Neural cell (in vitro differentiated cells): ENCODE measurements at regions not wholly inside any gene's neighbourhood (a gene's known extent, or its start where the extent isn't known, plus 50 kb on each side); places are given as distances from the start of the nearest gene placed in this dataset.

Source experiments
- H2AFZ ChIP-seq: fragments of 200-600, 300-800 bp; sonication (generic), shearing (Covaris generic); 2 replicates; pipeline ENCODE4 v1.6.0; 2014; ENCODE audit warnings: low read depth, mild to moderate bottlenecking, antibody characterized with exemption, low read length, moderate library complexity
- H3F3A ChIP-seq: fragments of 200-600 bp; shearing (Covaris generic); 2 replicates; pipeline ENCODE4 v1.6.1; 2016; ENCODE audit warnings: mild to moderate bottlenecking, moderate library complexity, mixed read lengths, antibody characterized with exemption, low read length; ENCODE audit not compliant: insufficient read depth, poor library complexity, severe bottlenecking
- H3K27ac ChIP-seq: fragments of 200-600, 300-800 bp; sonication (generic), shearing (Covaris generic); 2 replicates; pipeline ENCODE4 v1.5.1; 2014; ENCODE audit warnings: mild to moderate bottlenecking, low read length, moderate library complexity
- H3K27me3 ChIP-seq: fragments of 300-800, 200-600 bp; sonication (generic), shearing (Covaris generic); 2 replicates; pipeline ENCODE4 v1.6.0; 2014; ENCODE audit warnings: mild to moderate bottlenecking, low read depth, low read length, moderate library complexity; ENCODE audit not compliant: insufficient read depth
- H3K36me3 ChIP-seq: fragments of 300-800, 200-600 bp; sonication (generic), shearing (Covaris generic); 2 replicates; pipeline ENCODE4 v1.5.1; 2014; ENCODE audit warnings: mild to moderate bottlenecking, antibody characterized with exemption, low read length, moderate library complexity; ENCODE audit not compliant: insufficient read depth
- H3K4me2 ChIP-seq: fragments of 300-800, 200-600 bp; sonication (generic), shearing (Covaris generic); 2 replicates; pipeline ENCODE4 v1.6.0; 2014; ENCODE audit warnings: mild to moderate bottlenecking, low read length
- H3K4me3 ChIP-seq: fragments of 300-800, 200-600 bp; sonication (generic), shearing (Covaris generic); 2 replicates; pipeline ENCODE4 v1.5.1; 2014; ENCODE audit warnings: mild to moderate bottlenecking, low read length, moderate library complexity
- H3K79me2 ChIP-seq: fragments of 200-600 bp; shearing (Covaris generic); replicated peaks from 2 replicates; pipeline ENCODE4 v1.6.0; 2014; ENCODE audit warnings: mild to moderate bottlenecking, low read length, moderate library complexity; ENCODE audit not compliant: insufficient read depth
- H3K9ac ChIP-seq: fragments of 300-800, 200-600 bp; sonication (generic), shearing (Covaris generic); 2 replicates; pipeline ENCODE4 v1.6.1; 2016; ENCODE audit warnings: mild to moderate bottlenecking, low read length, mixed read lengths
- H3K9me2 ChIP-seq: fragments of 200-600 bp; shearing (Covaris generic); 2 replicates; pipeline ENCODE4 v1.6.1; 2016; ENCODE audit warnings: mild to moderate bottlenecking, low read length, mixed read lengths; ENCODE audit not compliant: insufficient read depth
- H3K9me3 ChIP-seq: fragments of 200-600, 300-800 bp; sonication (generic), shearing (Covaris generic); 2 replicates; pipeline ENCODE4 v1.6.1; 2016; ENCODE audit warnings: mild to moderate bottlenecking, mixed run types, low read length, moderate library complexity, mixed read lengths
- H4K20me1 ChIP-seq: fragments of 200-600 bp; shearing (Covaris generic); 2 replicates; pipeline ENCODE4 v1.6.1; 2016; ENCODE audit warnings: mild to moderate bottlenecking, mixed run types; ENCODE audit not compliant: insufficient read depth
- EP300 ChIP-seq: fragments of 450-650 bp; conservative IDR thresholded peaks from 2 replicates; pipeline ENCODE4 v1.6.1; 2014; ENCODE audit warnings: antibody characterized with exemption, mild to moderate bottlenecking, moderate library complexity; ENCODE audit not compliant: poor library complexity, severe bottlenecking
- EZH2 ChIP-seq: fragments of 200-600, 300-800 bp; shearing (Covaris generic), sonication (generic); IDR thresholded peaks from 2 replicates; pipeline ENCODE4 v1.6.1; 2014; ENCODE audit warnings: antibody characterized with exemption, low read length, borderline replicate concordance, mild to moderate bottlenecking; ENCODE audit not compliant: insufficient read depth, poor library complexity, severe bottlenecking
- MXI1 ChIP-seq: fragments of 450-650 bp; conservative IDR thresholded peaks from 2 replicates; pipeline ENCODE4 v1.6.1; 2014; ENCODE audit warnings: antibody characterized with exemption, mild to moderate bottlenecking; ENCODE audit not compliant: poor library complexity, severe bottlenecking
- POLR2AphosphoS5 ChIP-seq: IDR thresholded peaks from 2 replicates; pipeline ENCODE4 v1.6.1; 2012
- RAD21 ChIP-seq: fragments of 450-650 bp; conservative IDR thresholded peaks from 2 replicates; pipeline ENCODE4 v1.6.1; 2014; ENCODE audit warnings: antibody characterized with exemption, mild to moderate bottlenecking, moderate library complexity
- SMC3 ChIP-seq: fragments of 450-650 bp; conservative IDR thresholded peaks from 2 replicates; pipeline ENCODE4 v1.6.1; 2014; ENCODE audit warnings: antibody characterized with exemption, mild to moderate bottlenecking, moderate library complexity; ENCODE audit not compliant: poor library complexity
- TAF1 ChIP-seq: IDR thresholded peaks from 2 replicates; pipeline ENCODE4 v1.6.1; 2012; ENCODE audit warnings: low read depth
- TF ChIP-seq, protein P1 (sequence below): IDR thresholded peaks from 2 replicates; pipeline ENCODE4 v1.6.1; 2012; ENCODE audit warnings: borderline replicate concordance
- TF ChIP-seq, protein P2 (sequence below): fragments of 450-650 bp; IDR thresholded peaks from 2 replicates; pipeline ENCODE4 v1.5.1; 2014; ENCODE audit warnings: antibody characterized with exemption, mild to moderate bottlenecking, moderate library complexity; ENCODE audit not compliant: poor library complexity, severe bottlenecking

DNA sequence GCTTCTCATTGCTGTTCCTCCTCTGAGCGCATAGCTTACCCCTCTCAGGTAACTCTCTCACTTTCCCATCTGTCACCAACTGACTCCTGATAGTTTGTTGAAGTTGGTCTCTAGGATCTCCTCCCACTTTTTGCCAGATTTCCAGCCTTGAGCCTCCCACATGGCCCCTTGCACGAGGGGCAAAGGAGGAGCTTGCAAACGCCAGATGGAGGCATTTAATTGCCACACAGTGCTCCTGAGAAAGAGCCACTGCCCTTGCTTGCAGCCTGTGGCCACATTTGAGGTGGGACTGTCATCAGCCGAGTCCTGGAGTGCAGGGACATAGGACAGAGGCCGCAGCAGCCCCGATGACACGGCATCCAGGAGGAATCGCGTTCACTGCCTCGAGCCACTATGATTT is 348.7 kb downstream of the SMOC2 start:
- Histone ChIP-seq H3K79me2 (no peaks in the 10 kb centered on the region), H3K27me3 (no peaks in the 10 kb centered on the region), H4K20me1 (no peaks in the 10 kb centered on the region), H3K9me2 (no peaks in the 10 kb centered on the region), H3K27ac (no peak overlapping the region), H3K4me2 (no peak overlapping the region), H3K4me3 (no peak overlapping the region), H3F3A (no peaks in the 10 kb centered on the region), H2AFZ (no peak overlapping the region), H3K9ac (no peak overlapping the region), H3K36me3 (no peaks in the 10 kb centered on the region), H3K9me3 (no peaks in the 10 kb centered on the region)
- TF ChIP-seq EP300 (no peak), EZH2 (no peak), POLR2AphosphoS5 (no peak), RAD21 (no peak), MXI1 (no peak), TAF1 (no peak)
- TF ChIP-seq, protein P1, sequence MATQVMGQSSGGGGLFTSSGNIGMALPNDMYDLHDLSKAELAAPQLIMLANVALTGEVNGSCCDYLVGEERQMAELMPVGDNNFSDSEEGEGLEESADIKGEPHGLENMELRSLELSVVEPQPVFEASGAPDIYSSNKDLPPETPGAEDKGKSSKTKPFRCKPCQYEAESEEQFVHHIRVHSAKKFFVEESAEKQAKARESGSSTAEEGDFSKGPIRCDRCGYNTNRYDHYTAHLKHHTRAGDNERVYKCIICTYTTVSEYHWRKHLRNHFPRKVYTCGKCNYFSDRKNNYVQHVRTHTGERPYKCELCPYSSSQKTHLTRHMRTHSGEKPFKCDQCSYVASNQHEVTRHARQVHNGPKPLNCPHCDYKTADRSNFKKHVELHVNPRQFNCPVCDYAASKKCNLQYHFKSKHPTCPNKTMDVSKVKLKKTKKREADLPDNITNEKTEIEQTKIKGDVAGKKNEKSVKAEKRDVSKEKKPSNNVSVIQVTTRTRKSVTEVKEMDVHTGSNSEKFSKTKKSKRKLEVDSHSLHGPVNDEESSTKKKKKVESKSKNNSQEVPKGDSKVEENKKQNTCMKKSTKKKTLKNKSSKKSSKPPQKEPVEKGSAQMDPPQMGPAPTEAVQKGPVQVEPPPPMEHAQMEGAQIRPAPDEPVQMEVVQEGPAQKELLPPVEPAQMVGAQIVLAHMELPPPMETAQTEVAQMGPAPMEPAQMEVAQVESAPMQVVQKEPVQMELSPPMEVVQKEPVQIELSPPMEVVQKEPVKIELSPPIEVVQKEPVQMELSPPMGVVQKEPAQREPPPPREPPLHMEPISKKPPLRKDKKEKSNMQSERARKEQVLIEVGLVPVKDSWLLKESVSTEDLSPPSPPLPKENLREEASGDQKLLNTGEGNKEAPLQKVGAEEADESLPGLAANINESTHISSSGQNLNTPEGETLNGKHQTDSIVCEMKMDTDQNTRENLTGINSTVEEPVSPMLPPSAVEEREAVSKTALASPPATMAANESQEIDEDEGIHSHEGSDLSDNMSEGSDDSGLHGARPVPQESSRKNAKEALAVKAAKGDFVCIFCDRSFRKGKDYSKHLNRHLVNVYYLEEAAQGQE = no peak
- TF ChIP-seq, protein P2, sequence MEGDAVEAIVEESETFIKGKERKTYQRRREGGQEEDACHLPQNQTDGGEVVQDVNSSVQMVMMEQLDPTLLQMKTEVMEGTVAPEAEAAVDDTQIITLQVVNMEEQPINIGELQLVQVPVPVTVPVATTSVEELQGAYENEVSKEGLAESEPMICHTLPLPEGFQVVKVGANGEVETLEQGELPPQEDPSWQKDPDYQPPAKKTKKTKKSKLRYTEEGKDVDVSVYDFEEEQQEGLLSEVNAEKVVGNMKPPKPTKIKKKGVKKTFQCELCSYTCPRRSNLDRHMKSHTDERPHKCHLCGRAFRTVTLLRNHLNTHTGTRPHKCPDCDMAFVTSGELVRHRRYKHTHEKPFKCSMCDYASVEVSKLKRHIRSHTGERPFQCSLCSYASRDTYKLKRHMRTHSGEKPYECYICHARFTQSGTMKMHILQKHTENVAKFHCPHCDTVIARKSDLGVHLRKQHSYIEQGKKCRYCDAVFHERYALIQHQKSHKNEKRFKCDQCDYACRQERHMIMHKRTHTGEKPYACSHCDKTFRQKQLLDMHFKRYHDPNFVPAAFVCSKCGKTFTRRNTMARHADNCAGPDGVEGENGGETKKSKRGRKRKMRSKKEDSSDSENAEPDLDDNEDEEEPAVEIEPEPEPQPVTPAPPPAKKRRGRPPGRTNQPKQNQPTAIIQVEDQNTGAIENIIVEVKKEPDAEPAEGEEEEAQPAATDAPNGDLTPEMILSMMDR = no peak

DNA sequence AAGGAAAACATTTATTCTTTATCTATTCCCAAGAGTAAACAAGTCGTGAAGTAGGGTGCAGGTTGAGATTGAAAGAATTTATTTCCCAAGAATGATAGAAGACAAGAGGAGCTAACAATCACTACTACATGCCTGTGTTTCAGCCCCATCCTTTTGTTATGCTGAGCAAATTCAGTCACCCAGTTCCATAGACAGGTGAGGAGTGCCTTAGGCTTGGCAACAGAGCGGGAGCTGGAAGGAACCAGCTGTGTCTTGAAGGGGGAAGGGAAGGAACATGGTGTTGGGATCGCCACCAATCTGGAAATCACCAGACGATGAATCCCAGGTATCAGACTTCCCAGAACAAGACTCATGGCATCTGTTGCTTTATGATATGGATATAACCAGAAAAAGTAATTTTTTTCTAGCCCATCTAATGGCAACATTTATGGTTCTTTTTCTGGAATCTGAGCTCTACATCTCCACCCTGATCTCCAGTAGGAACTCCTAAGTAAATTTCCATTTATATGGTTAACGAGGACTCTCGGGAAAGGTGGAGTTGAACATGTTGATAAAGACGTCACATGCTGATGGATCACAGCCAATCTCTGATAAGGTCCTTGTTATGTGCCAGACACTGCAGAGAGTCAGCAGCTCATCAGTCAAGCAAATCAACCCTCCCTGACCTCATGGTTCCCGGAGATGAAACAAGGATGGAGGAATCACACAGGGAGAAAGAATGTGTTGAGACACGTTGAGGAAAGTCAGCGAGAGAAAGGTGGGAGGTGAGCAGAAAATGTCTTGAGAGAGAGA is 344.9 kb downstream of the SMOC2 start:
- H3K27me3 ChIP-seq = no peaks in the 10 kb centered on the region
- no peak overlapping the region for H3K4me2 ChIP-seq
- H3F3A ChIP-seq = no peaks in the 10 kb centered on the region
- H4K20me1 ChIP-seq = no peaks in the 10 kb centered on the region
- no peaks in the 10 kb centered on the region for H3K9me3 ChIP-seq
- no peak overlapping the region for H3K27ac ChIP-seq
- H3K9me2 ChIP-seq = no peaks in the 10 kb centered on the region
- no peaks in the 10 kb centered on the region for H3K79me2 ChIP-seq
- H2AFZ ChIP-seq = no peak overlapping the region
- no peaks in the 10 kb centered on the region for H3K36me3 ChIP-seq
- H3K4me3 ChIP-seq = no peak overlapping the region
- TF ChIP-seq EP300 (no peak), SMC3 (no peak), EZH2 (no peak), RAD21 (no peak), MXI1 (no peak), TAF1 (no peak), POLR2AphosphoS5 (no peak)
- TF ChIP-seq, protein P1 = no peak
- TF ChIP-seq, protein P2 = no peak
- no peak overlapping the region for H3K9ac ChIP-seq
